ENCODE measurements at regions not wholly inside any gene's neighbourhood (a gene's known extent, or its start where the extent isn't known, plus 50 kb on each side); places are given as distances from the start of the nearest gene placed in this dataset.

DNA sequence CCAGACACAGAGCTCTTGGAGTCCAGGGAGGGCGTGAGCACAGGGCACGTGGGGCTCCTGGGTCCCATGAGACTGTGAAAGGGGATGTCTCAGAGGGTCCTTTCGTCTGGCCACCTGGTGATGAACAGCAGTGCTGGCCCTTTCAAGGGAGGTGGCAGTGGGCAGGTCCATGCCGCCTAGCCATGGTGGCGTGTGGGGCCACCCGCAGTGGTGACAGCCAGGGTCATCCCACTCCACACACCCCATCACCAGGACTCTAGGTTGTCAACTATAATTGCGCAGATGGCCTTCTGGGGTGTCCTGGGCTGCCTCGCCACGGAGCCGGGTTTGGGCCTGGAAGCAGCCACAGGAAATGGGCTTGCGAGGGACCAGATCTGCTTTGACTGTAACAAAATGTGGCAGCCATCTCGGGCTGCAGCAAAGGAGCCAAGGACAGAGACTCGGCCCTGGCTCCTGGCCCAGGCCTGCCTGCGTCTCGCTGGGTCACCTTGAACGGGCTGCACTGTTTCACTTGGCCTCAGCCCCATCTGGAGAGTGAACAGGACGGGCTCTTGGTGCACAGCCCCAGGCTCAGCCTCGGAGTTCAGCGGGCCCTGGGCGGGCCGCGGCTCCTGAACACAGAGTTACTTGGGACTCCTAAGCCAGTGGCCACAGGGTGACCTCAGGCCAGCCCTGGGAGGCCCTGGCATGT, 1350.5 kb downstream of the BRD1 start:
- DNase-seq (ENCODE audit: low spot score) = peak; percentile 59

DNA sequence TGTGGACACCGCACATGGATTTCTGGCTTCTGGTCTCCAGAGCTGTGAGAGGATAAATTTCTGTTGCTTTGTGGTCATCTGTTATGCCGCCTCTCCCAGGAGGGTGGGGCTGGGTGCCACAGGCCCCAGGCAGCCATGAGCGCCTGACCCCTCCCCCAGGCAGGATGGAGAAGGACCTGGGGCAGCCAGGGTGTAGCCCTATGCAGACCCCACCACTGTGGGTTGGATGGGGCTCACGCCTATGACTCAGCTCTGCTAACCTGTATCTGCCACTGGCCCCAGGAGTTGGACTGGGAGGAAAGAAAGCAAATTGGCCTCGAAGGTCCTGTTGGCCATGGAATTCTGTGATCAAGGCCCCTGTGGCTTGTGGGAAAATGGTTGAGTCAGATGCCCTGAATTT, 1351.1 kb downstream of the BRD1 start:
- no peak for DNase-seq (ENCODE audit: low spot score)

DNA sequence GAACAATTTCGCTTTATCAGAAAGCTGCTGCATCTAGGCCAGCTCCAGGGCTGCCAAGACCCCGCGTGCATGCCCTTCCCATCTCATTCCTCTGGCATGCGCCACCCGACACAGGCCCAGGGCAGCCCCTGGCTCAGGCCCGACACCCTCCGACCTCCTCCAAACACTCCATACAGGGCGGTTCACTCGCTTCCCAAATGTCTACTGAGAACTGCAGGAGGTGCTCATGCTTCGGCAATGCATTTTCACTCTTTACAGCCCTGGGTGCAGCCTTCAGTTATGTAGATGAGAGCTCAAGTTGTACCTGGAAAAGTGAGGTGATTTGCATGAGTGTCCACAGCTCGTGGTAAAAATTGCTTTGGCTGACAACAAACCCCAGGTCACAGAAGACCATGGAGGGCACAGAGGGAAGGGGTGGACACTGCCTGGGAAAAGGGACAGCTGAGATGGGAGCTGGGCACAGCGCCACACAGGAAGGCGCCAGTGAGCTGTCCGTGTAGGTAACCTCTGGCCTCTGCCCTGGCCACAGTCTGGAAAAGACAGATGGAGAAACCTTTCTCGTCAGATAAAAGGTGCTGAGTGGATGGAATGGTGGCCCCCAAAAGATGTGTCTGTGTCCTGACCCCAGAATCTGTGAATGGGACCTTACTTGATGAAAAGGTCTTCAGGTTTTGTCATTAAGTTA, 1351.9 kb downstream of the BRD1 start:
- DNase-seq (ENCODE audit: low spot score) = no peak

DNA sequence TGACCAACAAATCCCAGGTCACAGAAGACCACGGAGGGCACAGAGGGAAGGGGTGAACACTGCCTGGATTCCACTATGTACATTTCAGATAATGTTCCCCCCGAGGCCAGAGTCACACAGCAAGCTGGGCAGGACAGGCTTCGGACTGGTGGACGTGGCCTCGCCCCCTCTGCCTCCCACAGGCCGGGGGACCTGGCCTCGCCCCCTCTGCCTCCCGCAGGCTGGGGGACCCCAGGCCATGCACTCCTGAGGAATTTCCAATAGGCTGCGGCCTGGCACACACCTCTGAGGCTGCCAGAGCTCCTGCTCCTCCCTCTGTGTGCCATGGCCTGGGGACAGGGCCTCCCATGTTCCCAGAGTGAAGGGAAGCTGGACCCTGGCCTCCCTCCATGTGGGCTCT, 1352.8 kb downstream of the BRD1 start:
- DNase-seq (ENCODE audit: low spot score) = no peak

DNA sequence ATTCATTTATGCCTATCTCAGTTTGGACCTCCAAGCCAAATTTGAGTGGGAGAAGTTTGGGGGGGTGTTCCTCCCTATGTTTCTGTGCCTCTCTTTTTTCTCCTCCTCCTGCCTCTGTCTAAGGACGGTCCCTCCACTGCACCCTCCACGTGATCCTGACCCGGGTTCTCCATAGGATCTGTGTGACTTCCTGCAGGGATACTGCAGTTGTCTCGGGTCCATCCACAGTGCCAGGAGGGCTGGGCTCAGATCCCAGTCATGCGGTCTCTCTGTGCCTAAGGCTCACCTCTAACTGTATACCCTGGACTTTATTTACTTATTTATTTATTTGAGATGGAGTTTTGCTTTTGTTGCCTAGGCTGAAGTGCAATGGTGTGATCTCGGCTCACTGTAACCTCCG, 1354.5 kb downstream of the BRD1 start:
- DNase-seq (ENCODE audit: low spot score) = no peak

DNA sequence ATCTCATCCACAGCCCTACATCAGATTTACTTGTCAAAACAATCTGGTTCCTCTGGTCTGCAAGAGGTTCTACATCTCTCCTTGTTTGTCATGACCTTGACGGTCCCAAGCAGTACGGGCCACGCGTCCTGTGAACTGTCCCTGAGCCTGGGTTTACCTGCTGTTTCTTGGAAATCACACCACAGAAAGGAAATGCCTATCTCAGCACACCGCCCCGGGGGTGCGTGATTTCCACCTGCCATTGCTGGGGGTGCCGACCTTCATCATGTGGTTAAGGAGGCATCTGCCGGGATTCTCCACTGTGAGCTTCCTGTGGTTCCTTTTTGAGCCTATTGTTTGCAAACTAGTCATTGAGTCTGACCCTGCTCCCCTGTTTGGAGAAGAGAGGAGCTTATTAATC, 1363.4 kb downstream of the BRD1 start:
- no peak for DNase-seq (ENCODE audit: low spot score)

DNA sequence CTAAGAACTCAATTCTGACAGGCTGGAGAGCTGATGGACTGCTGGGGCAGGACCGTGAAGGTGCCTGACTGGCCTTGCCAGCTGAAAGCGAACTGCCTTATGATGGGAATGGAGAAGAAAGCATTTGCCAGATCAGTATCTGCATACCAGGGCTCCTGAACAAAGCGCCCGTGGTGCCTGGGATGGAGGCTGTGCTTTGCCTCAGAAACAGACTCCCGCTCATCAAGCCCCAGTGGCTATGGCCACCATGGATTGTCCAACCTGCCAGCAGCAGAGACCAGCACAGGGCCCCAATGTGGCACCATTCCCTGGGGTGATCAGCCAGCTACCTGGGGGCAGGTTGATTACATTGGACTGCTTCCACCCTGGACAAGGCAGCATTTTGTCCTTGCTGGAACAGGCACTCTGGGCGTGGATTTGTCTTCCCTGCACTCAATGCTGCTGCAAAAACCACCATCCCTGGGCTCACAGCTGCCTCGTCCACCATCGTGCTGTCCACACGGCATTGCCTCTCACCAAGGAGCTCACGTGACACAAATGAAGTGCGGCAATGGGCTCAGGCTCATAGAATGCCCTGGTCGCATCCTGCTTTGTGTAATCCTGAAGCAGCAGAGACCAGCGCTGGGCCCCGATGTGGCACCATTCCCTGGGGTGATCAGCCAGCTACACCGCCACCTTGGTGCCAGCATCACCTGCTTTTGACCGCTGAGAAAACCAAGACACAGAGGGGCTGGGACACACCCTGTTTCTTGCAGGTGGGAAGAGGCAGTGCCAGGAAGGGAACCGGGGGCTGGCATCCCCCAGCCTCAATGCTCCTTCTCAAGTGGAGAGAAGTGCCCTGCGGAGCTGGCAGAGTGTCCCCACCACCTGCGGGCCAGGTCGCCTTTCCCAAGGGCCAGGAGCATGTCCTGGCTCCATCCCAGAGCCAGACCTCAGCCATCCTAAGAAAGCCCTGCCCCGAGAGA, 1367.5 kb downstream of the BRD1 start:
- DNase-seq (ENCODE audit: low spot score) = no peak

DNA sequence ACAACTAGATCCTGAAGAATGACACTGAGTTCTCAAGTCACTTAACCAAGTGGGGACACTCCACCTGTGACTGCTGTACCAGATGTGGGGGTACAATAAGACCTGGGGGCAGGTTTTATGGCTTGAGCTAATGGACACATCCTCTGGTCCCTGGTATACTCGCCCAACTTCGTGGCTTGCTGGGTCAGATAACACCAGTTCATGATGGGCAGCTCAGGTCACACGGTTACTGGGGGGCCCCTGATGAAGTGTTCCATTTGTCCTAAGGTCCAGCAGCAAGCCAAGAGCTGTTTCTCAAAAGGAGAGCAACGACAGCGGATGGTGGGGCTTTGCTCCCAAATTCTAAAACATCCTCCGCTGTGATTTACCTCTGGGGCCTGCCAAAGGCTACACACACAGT, 1368.4 kb downstream of the BRD1 start:
- no peak for DNase-seq (ENCODE audit: low spot score)

DNA sequence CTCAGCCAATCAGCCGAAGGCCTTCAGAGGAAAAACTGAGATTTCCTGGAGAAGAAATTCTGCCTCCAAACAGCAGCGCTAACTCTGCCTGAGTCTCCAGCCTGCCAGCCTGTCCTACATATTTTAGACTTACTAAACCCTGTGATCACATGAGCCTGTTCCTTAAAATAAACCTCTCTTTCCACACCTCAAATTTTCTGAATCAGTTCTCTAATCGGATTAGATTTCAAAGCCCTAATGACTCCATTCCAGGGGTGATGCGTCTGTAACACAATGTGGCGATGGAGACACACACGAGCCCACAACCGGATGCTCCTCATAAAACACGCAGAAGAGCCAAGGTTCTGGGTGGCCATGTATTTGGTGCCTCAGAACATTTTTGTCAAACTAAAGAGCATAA, 1371.2 kb downstream of the BRD1 start:
- DNase-seq (ENCODE audit: low spot score) = no peak

DNA sequence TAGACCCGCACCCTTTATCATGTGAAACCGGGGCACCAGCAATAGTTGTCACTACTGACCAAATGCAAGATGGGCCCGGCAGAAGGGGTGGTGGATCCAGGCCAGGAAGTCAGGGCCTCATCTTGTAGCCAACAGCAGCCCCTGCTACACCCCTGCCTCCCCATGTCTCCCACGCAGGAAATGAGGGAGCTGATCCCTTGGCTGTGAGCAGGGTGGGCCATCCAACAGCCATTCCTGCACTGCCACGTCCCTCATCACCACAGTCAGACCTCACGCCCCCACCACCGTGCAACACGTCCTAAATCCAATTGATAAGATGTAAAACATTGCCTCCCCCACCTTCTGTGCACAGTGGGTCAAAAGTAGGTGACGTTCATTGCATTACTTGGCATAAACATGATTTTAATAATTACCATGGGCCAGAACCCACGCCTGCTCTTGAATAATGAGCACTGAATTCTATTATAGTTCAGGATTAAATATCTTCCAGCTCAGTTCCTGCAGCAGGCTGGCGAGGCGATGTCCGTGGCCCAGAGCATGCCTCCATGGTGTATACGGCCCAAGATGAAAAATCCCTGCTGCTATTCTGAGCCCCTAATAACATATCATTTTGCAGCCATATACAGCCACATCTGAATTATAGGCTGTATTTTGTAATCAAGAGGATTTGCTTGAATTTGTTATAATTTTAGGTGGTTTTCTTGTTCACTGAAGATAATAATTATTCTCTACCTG, 1373.8 kb downstream of the BRD1 start:
- no peak for DNase-seq (ENCODE audit: low spot score)

DNA sequence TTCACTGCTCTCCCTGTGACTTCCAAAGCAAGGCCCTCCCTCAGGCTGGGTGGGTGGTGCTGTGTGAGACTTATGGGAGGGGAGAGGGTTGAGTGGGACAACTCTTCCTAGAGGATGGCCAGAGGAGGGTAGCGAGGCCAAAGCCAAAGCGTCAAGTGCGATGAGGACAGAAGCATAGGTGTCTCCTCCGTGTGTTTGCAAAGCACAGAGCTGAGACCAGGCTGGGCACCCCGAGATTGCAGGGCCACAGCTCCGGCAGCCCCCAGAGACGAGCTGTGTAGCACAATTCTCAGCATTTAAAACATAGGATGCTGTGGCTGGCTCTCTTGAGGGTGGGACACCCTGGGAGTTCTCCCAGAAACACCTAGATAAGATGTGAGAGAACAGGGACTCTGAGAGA, 1374.5 kb downstream of the BRD1 start:
- DNase-seq (ENCODE audit: low spot score) = no peak

DNA sequence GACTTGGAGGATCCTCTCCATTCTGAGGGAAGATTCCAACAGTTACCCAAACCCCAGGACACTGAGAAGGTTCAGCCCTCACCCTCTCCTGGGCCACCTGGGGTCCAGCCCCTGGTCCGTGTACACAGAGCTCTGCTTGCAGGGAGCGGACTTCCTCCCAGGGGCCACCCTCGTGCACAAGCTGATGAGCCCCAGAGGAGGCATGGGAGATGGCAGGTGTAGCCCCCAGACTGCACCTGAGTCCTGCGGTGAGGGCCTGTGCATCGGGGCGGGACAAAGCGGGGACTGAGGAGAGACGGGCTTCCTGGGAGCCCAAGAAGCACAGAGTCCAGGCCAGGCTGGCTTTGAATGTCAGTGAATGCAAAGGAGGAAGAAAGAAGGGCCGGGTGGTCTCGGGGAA, 1374.9 kb downstream of the BRD1 start:
- no peak for DNase-seq (ENCODE audit: low spot score)

DNA sequence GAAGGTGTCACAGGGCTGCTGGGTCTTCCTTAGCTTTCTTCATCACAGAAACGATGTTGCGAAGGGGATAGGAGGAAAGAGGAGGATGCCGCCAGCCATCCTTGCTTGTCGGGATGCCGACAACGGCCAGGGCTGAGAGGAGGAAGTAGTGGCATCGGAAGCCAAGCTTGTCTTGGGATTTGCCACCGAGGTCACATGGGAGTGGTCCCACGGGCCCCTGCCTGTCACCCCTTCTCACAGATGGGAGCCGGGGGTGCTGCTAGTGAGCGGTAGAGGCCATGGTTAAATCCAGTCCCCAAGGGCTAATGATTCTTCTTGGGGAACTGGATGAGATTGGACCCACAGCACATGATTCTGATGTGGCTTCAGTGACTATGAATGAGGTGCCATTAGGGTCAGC, 1375.8 kb downstream of the BRD1 start:
- DNase-seq (ENCODE audit: low spot score) = no peak

DNA sequence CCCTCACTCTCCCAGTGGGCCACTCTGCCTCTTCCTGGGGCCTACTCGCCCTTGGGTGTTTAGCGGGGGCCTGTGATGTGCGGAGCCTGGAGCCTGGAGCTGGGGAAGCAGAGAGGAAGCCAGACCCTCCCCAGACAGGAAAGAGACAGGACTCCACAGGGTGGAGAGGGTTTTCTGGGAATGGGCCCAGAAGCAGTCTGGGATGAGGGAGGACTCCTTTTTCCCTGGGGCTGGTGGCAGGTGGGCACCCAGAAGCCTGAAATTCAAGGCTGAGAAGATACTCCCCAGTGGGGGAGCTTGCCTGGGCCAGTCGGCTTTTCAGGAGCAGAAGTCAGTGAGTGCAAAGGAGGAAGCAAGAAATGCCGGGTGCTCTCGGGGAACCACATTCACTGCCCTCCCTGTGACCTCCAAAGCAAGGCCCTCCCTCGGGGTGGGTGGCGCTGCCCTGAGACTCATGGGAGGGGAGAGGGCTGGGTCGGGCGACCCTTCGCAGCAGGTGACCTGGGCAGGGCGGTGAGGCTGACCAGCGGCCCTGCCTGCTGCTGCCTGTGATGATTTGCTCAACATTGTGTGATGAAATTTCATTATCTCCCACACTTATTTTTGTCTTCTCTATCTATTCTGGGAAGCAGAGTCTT, 1377.4 kb downstream of the BRD1 start:
- DNase-seq (ENCODE audit: low spot score) = no peak

DNA sequence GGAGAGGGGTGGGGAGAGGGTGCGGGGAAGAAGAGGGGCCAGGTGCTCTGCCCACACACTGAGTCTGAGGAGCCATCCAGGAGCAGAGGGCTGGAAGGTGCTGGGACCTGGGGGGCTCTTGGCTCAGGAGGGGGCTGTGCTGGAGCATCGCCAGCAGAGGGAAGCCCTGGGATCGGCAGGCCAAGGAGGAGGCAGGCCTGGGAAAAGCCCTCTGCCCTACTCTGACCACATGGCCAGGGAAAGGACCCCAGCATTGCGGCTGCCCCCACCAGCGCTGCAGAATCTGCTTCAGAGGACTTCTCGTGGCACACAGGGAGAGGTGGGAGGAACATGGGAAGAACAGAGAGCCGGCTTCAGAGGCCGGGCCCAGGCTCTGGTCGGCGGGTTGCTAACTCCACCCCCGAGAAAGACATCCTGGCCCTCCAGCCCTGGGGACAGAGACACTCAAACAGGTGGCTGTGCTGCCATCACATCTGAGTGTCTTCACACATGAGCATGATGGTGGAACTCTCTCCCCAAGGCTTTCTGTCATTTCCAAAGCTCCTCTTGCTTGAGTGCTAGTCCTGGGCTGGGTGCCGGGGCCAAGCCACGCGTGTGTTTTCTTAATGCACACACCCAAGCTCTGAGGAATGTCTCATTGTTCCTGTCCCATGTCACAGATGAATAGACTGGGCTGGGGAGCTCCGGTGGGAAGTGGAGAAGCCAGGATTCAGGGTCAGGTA, 1378.0 kb downstream of the BRD1 start:
- peak; percentile 51 for DNase-seq (ENCODE audit: low spot score)

DNA sequence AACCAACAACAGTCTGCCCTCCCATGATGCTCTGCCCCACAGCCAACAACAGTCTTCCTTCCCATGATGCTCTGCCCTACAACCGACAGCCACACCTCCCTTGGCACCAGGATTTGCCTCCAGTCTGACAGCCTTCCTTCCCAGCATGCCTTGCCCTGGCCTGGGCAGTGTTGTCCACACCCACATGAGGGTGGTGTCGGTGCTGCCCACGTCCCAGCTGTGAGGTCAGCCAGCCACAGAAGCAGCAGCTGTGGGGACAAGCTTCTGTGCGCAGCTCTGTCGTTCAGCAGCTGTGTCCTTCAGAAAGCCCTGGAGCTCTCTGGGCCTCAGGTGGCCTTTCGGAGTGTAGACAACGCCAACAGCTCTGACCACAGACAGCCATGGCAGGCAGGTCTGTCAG, 1378.9 kb downstream of the BRD1 start:
- DNase-seq (ENCODE audit: low spot score) = no peak

DNA sequence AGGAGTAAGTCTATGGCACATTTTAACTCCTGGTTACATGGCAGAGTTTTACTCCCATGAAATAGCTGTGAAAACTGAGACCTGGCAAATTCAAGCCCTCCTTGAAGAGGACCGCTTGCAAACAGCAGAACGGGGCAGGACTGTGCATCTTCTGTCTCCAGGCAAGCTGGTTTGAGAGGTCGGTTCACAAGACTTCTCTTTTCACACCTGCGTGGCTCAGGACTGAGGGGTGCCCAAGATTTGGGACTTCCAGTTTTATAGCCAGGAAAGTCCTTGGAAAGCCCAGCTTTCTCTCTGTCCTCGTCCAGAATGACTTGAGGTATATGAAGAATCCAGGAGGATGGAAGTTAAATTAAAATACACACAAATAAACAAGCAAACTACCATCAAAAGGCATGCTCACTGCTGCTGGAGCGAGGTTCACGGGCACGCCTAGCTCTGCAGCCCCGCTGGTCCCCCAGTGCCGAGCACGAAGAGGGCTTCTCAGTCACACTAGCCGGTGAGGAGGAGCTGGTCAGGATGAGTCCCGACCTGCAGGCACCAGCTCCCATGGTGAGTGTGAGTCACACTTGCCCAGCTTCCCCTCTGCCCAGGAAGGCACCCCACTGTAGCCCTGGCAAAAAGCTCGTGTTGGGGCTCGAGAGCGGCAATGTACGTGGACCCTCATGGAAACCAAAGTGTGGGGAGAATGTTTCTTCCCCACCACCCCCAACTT, 1382.4 kb downstream of the BRD1 start:
- peak; percentile 59 for DNase-seq (ENCODE audit: low spot score)

DNA sequence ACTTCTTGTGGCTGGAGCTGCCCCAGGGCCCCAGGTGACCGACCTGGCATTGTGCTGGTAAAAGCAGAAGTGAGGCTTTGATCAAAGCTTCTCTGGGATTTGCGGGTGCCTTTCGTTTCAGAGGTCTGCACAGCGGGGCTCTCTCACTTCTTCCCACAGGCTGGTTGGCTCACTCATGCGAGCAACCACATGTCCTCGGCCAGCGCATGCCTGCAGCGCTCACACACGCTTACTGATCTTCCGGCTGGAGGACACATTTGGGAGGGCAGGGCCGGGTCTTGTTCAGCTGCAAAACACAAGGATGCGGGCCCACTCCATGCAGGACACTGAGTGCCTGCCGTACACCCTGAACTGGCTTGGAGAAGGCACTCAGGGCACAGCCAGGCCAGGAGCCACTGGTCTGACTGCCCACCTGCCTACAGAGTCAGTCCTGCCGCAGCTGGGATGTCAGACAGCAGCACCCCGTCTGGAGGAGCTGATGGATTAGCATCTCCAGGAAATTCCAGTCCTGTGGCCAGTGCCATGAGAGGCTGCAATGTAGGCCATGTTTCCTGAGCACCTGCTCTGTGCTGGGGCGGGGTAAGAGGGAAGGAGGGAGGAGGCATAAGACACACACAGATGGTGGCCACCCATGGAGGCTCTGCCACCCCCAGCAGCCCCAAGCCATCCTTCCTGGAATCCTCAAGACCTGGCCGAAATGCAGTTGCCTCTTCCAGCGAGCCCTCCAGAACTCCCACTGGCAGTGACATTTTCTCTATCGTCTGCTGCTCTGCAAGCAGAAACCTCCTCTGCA, 1383.2 kb downstream of the BRD1 start:
- DNase-seq (ENCODE audit: low spot score) = no peak

DNA sequence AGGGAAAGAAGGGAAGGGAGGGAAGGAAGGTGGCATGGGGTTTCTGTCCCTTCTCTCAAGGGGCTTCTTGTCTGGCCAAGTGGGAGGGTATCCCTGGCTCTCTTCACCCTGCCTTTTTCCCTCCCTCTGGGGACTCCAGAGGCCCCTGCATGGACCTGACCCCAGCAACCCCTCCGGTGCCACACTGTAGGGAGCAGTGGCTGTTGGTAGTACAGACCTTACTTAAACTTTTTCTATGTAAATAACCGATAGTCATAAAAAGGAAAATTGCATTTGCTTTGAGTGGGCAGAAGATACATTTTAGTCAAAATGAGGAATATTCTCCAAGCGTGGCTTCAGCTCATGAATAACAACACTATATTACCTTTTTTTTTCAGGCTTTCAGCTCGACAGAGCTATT, 1384.0 kb downstream of the BRD1 start:
- DNase-seq (ENCODE audit: low spot score) = no peak

DNA sequence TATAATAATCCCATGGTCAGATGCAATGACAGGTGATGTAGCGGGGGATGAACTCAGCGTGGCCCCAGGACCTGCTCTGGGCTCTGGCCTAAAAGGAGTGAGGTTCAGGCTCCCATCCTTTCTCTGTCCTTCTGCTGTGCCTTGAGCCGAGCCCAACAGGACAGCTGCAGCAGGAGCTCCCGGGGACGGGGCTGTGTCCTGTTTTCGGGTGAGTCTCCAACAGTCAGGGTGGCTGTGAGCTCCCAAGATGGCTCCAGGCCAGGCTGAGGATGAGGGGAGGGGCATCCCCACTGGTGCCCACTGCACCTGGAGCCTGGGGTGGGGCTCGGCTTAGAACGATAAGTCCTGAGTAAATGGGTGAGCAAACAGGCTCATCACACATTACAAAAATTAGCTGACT, 1385.0 kb downstream of the BRD1 start:
- no peak for DNase-seq (ENCODE audit: low spot score)
